Stomach (tissue), 8 donors: ENCODE measurements at regions not wholly inside any gene's neighbourhood (a gene's known extent, or its start where the extent isn't known, plus 50 kb on each side); places are given as distances from the start of the nearest gene placed in this dataset.

Experiments
- DNase-seq, 2 donors: peaks; one replicate each; pipeline versions ENCODE4 v3.0.0 to v3.0.0-alpha.2; 2013 to 2019
- H3K27ac ChIP-seq, 5 donors: fragments of 200-600 bp in 4 of 5; sonication (generic) in 4 of 5; one replicate each; pipeline ENCODE4 v1.5.1; 2013 to 2019; ENCODE audit warnings: mild to moderate bottlenecking in 1 of 5, moderate library complexity in 1 of 5
- H3K27me3 ChIP-seq, 3 donors: fragments of 200-600 bp; sonication (generic); one replicate each; pipeline ENCODE4 v1.5.1; 2017 to 2019; ENCODE audit warnings: mixed run types in 1 of 3
- H3K36me3 ChIP-seq, 4 donors: fragments of 200-600 bp; sonication (generic); 1 replicate in 3 of 4; 2 replicates in 1 of 4; pipeline ENCODE4 v1.5.1; 2016 to 2019
- H3K4me1 ChIP-seq, 4 donors: fragments of 200-600 bp; sonication (generic); one replicate each; pipeline ENCODE4 v1.5.1; 2016 to 2019
- H3K4me3 ChIP-seq, 4 donors: fragments of 200-600 bp; sonication (generic) in 3 of 4; one replicate each; pipeline ENCODE4 v1.5.1; 2016 to 2019; ENCODE audit warnings: mild to moderate bottlenecking in 1 of 4
- H3K9me3 ChIP-seq, 4 donors: fragments of 200-600 bp; sonication (generic); one replicate each; pipeline ENCODE4 v1.5.1; 2016 to 2019
- EP300 ChIP-seq: sonication (generic); formaldehyde crosslinking; IDR thresholded peaks from one replicate; pipeline ENCODE4 v1.6.1; 2017; ENCODE audit warnings: antibody characterized with exemption
- POLR2A ChIP-seq, 4 donors: fragments of 450-650 bp; IDR thresholded peaks; one replicate each; pipeline ENCODE4 v1.6.1; 2016; ENCODE audit warnings: antibody characterized with exemption in 4 of 4, control low read depth in 2 of 4, mild to moderate bottlenecking in 1 of 4, moderate library complexity in 1 of 4
- POLR2AphosphoS5 ChIP-seq, 3 donors: sonication (generic); formaldehyde crosslinking; IDR thresholded peaks; one replicate each; pipeline ENCODE4 v1.6.1; 2016; ENCODE audit warnings: antibody characterized with exemption in 3 of 3
- WGBS, 5 donors: extraction: QIAGEN DNeasy Blood & Tissue Kit in 3 of 5; methylation state at CpG; one replicate each; pipeline versions ENCODE4 v1.1.5 to v1.1.7; 2013 to 2018; 5-methylcytosine and 5-hydroxymethylcytosine counted together
- intact Hi-C: fragments of 100-400 bp; cut with DNase I; formaldehyde crosslinking; loops from one replicate; pipeline ENCODE4 v1.15.1; 2023; ENCODE audit warnings: low total_unique reads
- TF ChIP-seq, protein P1 (sequence below), 7 experiments: fragments of 450-650 bp in 4 of 7; fragments of 200-600 bp in 3 of 7; sonication (generic) in 3 of 7; IDR thresholded peaks; one replicate each; pipeline ENCODE4 v1.5.1; 2016 to 2019; ENCODE audit warnings: antibody characterized with exemption in 7 of 7, control low read depth in 2 of 7, mild to moderate bottlenecking in 1 of 7
- donor health status: healthy with polysubstance abuse.
- donor health status: Bipolar disorder and iron deficiency.
- donor health status: healthy.

DNA sequence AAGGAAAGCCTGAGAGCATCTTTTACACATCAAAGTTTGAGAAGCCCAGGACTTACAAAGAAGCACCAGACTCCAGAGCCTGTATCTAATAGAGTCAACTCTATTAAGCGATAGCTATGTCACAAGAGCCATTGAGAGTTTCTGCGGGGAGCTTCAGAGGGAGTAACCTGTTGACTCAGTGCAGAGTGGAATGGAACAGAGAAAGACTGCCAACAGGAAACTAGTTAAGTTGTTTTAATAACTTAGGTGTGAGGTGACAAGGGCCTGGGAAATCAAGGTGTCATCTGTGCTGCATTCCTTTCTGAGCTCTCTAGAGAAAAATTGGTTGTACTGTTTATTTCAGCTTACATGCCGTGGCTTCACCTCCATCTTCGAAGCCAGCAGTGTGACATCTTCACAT lies 513.8 kb upstream of the POU3F3 start:
- WGBS, 5 donors = 78 to 84% (median 82%) methylated on average over 4 of the region's 4 CpGs
- intact Hi-C loops = no loop called here
- no peaks in the 10 kb centered on the region for H3K4me1 ChIP-seq
- H3K9me3 ChIP-seq = no peaks in the 10 kb centered on the region
- no peaks in the 10 kb centered on the region for H3K36me3 ChIP-seq
- H3K27me3 ChIP-seq = no peaks in the 10 kb centered on the region
- DNase-seq = no peak
- TF ChIP-seq EP300 (no peak), POLR2A (IDR thresholded peaks at IDR 0.05) (no peak), POLR2AphosphoS5 (IDR thresholded peaks at IDR 0.05) (no peak)
- TF ChIP-seq, protein P1, sequence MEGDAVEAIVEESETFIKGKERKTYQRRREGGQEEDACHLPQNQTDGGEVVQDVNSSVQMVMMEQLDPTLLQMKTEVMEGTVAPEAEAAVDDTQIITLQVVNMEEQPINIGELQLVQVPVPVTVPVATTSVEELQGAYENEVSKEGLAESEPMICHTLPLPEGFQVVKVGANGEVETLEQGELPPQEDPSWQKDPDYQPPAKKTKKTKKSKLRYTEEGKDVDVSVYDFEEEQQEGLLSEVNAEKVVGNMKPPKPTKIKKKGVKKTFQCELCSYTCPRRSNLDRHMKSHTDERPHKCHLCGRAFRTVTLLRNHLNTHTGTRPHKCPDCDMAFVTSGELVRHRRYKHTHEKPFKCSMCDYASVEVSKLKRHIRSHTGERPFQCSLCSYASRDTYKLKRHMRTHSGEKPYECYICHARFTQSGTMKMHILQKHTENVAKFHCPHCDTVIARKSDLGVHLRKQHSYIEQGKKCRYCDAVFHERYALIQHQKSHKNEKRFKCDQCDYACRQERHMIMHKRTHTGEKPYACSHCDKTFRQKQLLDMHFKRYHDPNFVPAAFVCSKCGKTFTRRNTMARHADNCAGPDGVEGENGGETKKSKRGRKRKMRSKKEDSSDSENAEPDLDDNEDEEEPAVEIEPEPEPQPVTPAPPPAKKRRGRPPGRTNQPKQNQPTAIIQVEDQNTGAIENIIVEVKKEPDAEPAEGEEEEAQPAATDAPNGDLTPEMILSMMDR (IDR thresholded peaks at IDR 0.05) = no peak
- no peak overlapping the region for H3K27ac ChIP-seq
- H3K4me3 ChIP-seq = no peak overlapping the region

DNA sequence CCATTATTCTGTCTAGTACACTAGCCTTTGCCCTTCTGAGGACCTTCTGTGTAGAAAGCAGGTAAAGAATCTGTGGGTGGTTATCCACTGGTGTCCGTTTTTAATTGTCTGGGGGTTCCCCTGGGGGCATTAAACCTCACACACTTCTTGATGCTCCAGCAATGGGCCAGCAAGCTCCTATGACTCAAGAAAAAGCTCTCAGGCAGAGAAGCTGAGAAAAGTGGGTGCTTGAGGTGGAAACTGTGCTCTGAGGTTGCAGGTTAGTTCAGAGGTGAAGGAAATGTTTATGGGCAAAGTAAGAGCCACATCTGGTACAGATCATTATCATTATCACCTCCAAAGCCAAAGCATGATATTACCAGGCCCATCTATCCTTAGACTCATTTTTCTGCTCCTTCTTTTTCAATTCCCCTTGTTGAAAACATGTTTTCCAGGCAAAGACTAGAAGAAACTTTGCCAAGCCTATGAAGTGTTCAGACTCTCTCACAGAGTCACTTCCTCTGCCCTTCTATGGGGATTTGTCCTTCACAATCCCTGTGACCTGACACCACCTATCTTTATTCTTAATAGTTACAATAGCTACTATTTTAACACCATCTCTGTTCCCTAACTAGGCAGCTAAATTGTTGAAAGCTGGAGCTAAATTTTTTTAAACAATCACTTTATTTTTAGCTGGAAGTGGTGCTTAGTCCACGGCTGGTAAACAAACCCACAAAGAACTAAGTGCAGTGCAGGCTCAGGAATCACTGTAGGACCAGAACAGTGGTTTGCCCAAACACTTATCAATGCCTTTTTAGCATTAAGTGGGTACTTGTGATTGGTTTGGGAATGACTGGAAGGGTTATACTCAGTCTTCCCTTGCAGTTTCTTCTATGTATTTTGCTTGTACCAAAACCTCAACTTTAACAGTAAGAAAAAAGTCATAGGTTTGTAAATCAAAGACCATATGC lies 512.8 kb upstream of the POU3F3 start:
- intact Hi-C loops = no loop called here
- WGBS, 5 donors = 43 to 57% (median 53%) methylated on average over 2 of the region's 2 CpGs
- Histone ChIP-seq H3K4me3 (no peak overlapping the region), H3K27me3 (no peaks in the 10 kb centered on the region), H3K9me3 (no peaks in the 10 kb centered on the region), H3K36me3 (no peaks in the 10 kb centered on the region), H3K27ac (no peak overlapping the region), H3K4me1 (no peaks in the 10 kb centered on the region)
- no peak for DNase-seq
- TF ChIP-seq POLR2AphosphoS5 (IDR thresholded peaks at IDR 0.05) = no peak
- TF ChIP-seq, protein P1 (IDR thresholded peaks at IDR 0.05) = no peak
- TF ChIP-seq EP300 = no peak
- TF ChIP-seq POLR2A (IDR thresholded peaks at IDR 0.05) = no peak

DNA sequence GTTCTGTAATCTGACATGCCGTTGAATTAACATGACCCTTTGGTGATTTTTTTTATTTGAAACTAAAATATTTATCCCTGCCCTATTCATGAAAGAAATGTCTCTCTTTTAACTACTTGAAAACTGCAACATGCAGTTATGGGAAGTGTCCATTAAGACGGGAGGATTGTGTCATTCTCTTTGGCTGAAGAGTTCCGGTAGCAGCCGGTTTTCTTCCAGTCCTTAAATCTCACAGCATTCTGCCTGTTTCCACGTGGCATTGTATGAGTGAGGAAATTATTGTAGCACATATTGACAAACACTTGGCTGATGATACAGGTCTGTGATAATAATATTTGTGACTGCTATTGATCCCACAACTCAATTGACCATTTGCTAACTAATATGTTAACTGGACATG lies 509.6 kb upstream of the POU3F3 start:
- intact Hi-C loops = no loop called here
- 37 to 61% (median 50%) methylated on average over 5 of the region's 5 CpGs for WGBS, 5 donors

DNA sequence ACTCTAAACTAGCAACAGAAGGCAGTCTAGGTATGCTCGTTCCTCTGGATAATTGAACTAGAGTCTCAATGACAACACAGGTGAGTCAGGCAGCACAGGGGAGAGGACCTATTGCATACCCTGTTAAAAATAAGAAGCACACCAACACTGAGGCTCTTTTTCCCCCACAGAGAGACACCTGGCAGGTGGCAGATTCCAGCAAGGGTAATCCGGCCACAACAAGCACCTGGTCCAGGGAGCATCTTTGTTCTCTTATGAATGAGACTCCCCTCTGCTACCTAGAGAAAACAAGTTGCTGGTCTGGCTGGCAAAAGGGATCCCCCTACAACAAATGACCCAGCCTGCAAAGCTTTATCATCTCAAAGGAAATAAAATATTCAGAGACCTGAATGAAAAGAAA lies 508.9 kb upstream of the POU3F3 start:
- Histone ChIP-seq H3K27me3 (no peaks in the 10 kb centered on the region), H3K27ac (no peak overlapping the region), H3K36me3 (no peaks in the 10 kb centered on the region), H3K4me3 (no peak overlapping the region), H3K9me3 (no peaks in the 10 kb centered on the region), H3K4me1 (no peaks in the 10 kb centered on the region)
- WGBS, 5 donors = 65 to 78% (median 72%) methylated on average over 2 of the region's 2 CpGs
- intact Hi-C loops = no loop called here
- TF ChIP-seq, protein P1 (IDR thresholded peaks at IDR 0.05) = no peak
- TF ChIP-seq POLR2AphosphoS5 (IDR thresholded peaks at IDR 0.05) (no peak), EP300 (no peak), POLR2A (IDR thresholded peaks at IDR 0.05) (no peak)
- DNase-seq = no peak

More for the DNA sequence above, 509.6 kb upstream of the POU3F3 start:
- no peaks in the 10 kb centered on the region for H3K36me3 ChIP-seq
- no peaks in the 10 kb centered on the region for H3K4me1 ChIP-seq
- DNase-seq = peak in 1 of 2 donors; percentile 10
- no peaks in the 10 kb centered on the region for H3K27me3 ChIP-seq
- TF ChIP-seq EP300 (no peak), POLR2AphosphoS5 (IDR thresholded peaks at IDR 0.05) (no peak), POLR2A (IDR thresholded peaks at IDR 0.05) (no peak)
- TF ChIP-seq, protein P1 (IDR thresholded peaks at IDR 0.05) = no peak
- H3K9me3 ChIP-seq = no peaks in the 10 kb centered on the region
- H3K27ac ChIP-seq = no peak overlapping the region
- H3K4me3 ChIP-seq = no peak overlapping the region
